HepG2 (cell line): ENCODE measurements at regions not wholly inside any gene's neighbourhood (a gene's known extent, or its start where the extent isn't known, plus 50 kb on each side); places are given as distances from the start of the nearest gene placed in this dataset.

Experiments used
- ATAC-seq: fragments of 200-7000 bp; cut with Tn5 transposase; 3 replicates; pipeline ENCODE4 v1.9.1; 2020; ENCODE audit warnings: mild to moderate bottlenecking, moderate library complexity
- BruUV-seq: library from RNA; stranded (reverse); fragments of 400-500 nt; replicated peaks from 2 replicates; lab custom pipeline; 2021; lab: Mats Ljungman, UMichigan
- CTCF ChIA-PET: fragments of 300-600 bp; formaldehyde crosslinking; extraction: SDS; loops from one replicate; lab custom pipeline; 2021; ENCODE audit warnings: low total read pairs, inconsistent platforms, low intra/inter-chr PET ratio; lab: Yijun Ruan, JAX
- POLR2A ChIA-PET: fragments of 350-600 bp; sonication (Branson Sonifier 250); formaldehyde crosslinking; loops from one replicate; lab custom pipeline; 2020; ENCODE audit warnings: antibody characterized with exemption, inconsistent platforms; lab: Yijun Ruan, JAX
- DNase-seq: peaks from one replicate; pipeline ENCODE4 v3.0.0-alpha.2; 2015; ENCODE audit warnings: low spot score
- FAIRE-seq: peaks from 3 replicates; lab custom pipeline; 2011; peaks lifted over from hg19 to GRCh38; lab: Jason Lieb, UNC
- H2AFZ ChIP-seq: one replicate; pipeline ENCODE4 v1.6.1; 2011; ENCODE audit warnings: low read length, inconsistent platforms
- H3K27ac ChIP-seq: fragments of 300-600 bp; 3 replicates; pipeline ENCODE4 v1.8.0; 2011; ENCODE audit warnings: mixed run types, mild to moderate bottlenecking, mixed read lengths, low read length, inconsistent platforms; ENCODE audit not compliant: insufficient read depth; ENCODE audit errors: extremely low read length
- H3K27me3 ChIP-seq, 2 experiments: fragments of 200-600 bp in 1 of 2; 2 replicates in 1 of 2; 3 replicates in 1 of 2; pipeline versions ENCODE4 v1.6.0 to v1.8.0; 2011; ENCODE audit warnings: low read length in 2 of 2, mild to moderate bottlenecking in 2 of 2, moderate library complexity in 2 of 2, inconsistent platforms in 1 of 2; ENCODE audit not compliant: insufficient read depth in 2 of 2, control insufficient read depth in 1 of 2
- H3K36me3 ChIP-seq, 2 experiments: fragments of 200-600 bp in 1 of 2; replicated peaks in 1 of 2; 2 replicates in 1 of 2; 3 replicates in 1 of 2; pipeline versions ENCODE4 v1.5.1 to v1.8.0; 2011; ENCODE audit warnings: low read length in 2 of 2, inconsistent platforms in 1 of 2; ENCODE audit not compliant: insufficient read depth in 2 of 2, control insufficient read depth in 1 of 2
- H3K4me1 ChIP-seq: 2 replicates; pipeline ENCODE4 v1.5.1; 2012; ENCODE audit warnings: low read length, inconsistent platforms; ENCODE audit not compliant: insufficient read depth
- H3K4me2 ChIP-seq: 2 replicates; pipeline ENCODE4 v1.6.0; 2011; ENCODE audit warnings: low read depth, low read length, inconsistent platforms
- H3K4me3 ChIP-seq, 3 experiments: fragments of 200-600 bp in 1 of 3; sonication (generic), shearing (Covaris generic) in 1 of 3; replicated peaks in 1 of 3; 2 replicates each; pipeline ENCODE4 v1.5.1; 2011 to 2016; ENCODE audit warnings: low read length in 3 of 3, inconsistent platforms in 2 of 3, low read depth in 2 of 3, mild to moderate bottlenecking in 2 of 3, control low read depth in 1 of 3, mixed read lengths in 1 of 3; ENCODE audit not compliant: insufficient read depth in 1 of 3
- H3K79me2 ChIP-seq: one replicate; pipeline ENCODE4 v1.6.1; 2011; ENCODE audit warnings: low read length, inconsistent platforms; ENCODE audit not compliant: insufficient read depth
- H3K9ac ChIP-seq: 2 replicates; pipeline ENCODE4 v1.6.0; 2011; ENCODE audit warnings: mild to moderate bottlenecking, low read depth, low read length, inconsistent platforms; ENCODE audit not compliant: insufficient read depth
- H3K9me3 ChIP-seq: 2 replicates; pipeline ENCODE4 v1.5.1; 2012; ENCODE audit warnings: mild to moderate bottlenecking, low read length
- H4K20me1 ChIP-seq: 2 replicates; pipeline ENCODE4 v1.6.0; 2011; ENCODE audit warnings: inconsistent platforms, mild to moderate bottlenecking, low read length, moderate library complexity; ENCODE audit not compliant: insufficient read depth
- ATRX ChIP-seq: sonication (generic); formaldehyde crosslinking; IDR thresholded peaks from 2 replicates; pipeline ENCODE4 v1.4.0; 2020; ENCODE audit warnings: missing genetic modification reagents, borderline replicate concordance
- CBX1 ChIP-seq: IDR thresholded peaks from one replicate; pipeline ENCODE4 v1.6.1; 2016; ENCODE audit warnings: antibody characterized with exemption, low read depth
- CBX5 ChIP-seq: sonication (generic); formaldehyde crosslinking; IDR thresholded peaks from 2 replicates; pipeline ENCODE4 v1.4.0; 2020; ENCODE audit warnings: missing genetic modification reagents, borderline replicate concordance
- CEBPZ ChIP-seq: IDR thresholded peaks from 2 replicates; pipeline ENCODE4 v1.6.1; 2012; ENCODE audit warnings: low read length, improper control_type of control experiment
- FOXK1 ChIP-seq: sonication (generic); formaldehyde crosslinking; IDR thresholded peaks from 2 replicates; pipeline ENCODE4 v1.4.0; 2020; ENCODE audit warnings: low read depth, missing genetic modification reagents, borderline replicate concordance
- HMGA1 ChIP-seq: sonication (generic); formaldehyde crosslinking; conservative IDR thresholded peaks from 2 replicates; pipeline ENCODE4 v1.4.0; 2020; ENCODE audit warnings: missing genetic modification reagents
- MYNN ChIP-seq: sonication (generic); formaldehyde crosslinking; IDR thresholded peaks from 2 replicates; pipeline ENCODE4 v1.4.0; 2020; ENCODE audit warnings: mild to moderate bottlenecking, low read depth, missing genetic modification reagents
- RARA ChIP-seq: IDR thresholded peaks from 2 replicates; pipeline ENCODE4 v1.6.1; 2016; ENCODE audit warnings: missing genetic modification reagents, missing compliant biosample characterization
- SSRP1 ChIP-seq: IDR thresholded peaks from 2 replicates; pipeline ENCODE4 v1.6.1; 2016; ENCODE audit warnings: control low read depth
- UBTF ChIP-seq: sonication (generic); formaldehyde crosslinking; IDR thresholded peaks from 2 replicates; pipeline ENCODE4 v1.4.0; 2020; ENCODE audit warnings: mild to moderate bottlenecking, missing genetic modification reagents
- ZNF576 ChIP-seq: sonication (generic); formaldehyde crosslinking; IDR thresholded peaks from 2 replicates; pipeline ENCODE4 v1.4.0; 2020; ENCODE audit warnings: mild to moderate bottlenecking, missing genetic modification reagents
- ZNF740 ChIP-seq: sonication (generic); formaldehyde crosslinking; IDR thresholded peaks from 2 replicates; pipeline ENCODE4 v1.4.0; 2020; ENCODE audit warnings: missing genetic modification reagents
- ZNF749 ChIP-seq: sonication (generic); formaldehyde crosslinking; IDR thresholded peaks from 2 replicates; pipeline ENCODE4 v1.8.0; 2022; ENCODE audit warnings: mild to moderate bottlenecking, missing genetic modification reagents, moderate library complexity, borderline replicate concordance
- WGBS: methylation state at CpG from one replicate; pipeline ENCODE4 v1.1.6; 2017; ENCODE audit warnings: low lambda C conversion rate; 5-methylcytosine and 5-hydroxymethylcytosine counted together
- in situ Hi-C: cut with HindIII; loops from 2 replicates; pipeline ENCODE4 v1.10.0; 2017; ENCODE audit warnings: low pct_unique_long_range_greater_than_20kb; ENCODE audit not compliant: extremely low pct_ligation_motif_present
- intact Hi-C: fragments of 100-400 bp; cut with micrococcal nuclease; formaldehyde crosslinking; loops from one replicate; pipeline ENCODE4 v1.10.0; 2022; ENCODE audit not compliant: unreplicated experiment

GRCh38 chrX:9171841-9172463, 138.0 kb upstream of the FAM9B start:
- Histone ChIP-seq H3K36me3 (no peaks in the 10 kb centered on the region), H3K9me3 (no peaks in the 10 kb centered on the region), H2AFZ (no peak overlapping the region), H3K4me3 (no peak overlapping the region), H3K27ac (no peak overlapping the region), H4K20me1 (no peaks in the 10 kb centered on the region), H3K27me3 (no peaks in the 10 kb centered on the region), H3K79me2 (no peaks in the 10 kb centered on the region), H3K9ac (no peak overlapping the region), H3K4me2 (no peak overlapping the region), H3K4me1 (no peaks in the 10 kb centered on the region)
- ATAC-seq (no peak), DNase-seq (no peak), FAIRE-seq (no peak)
- no peak for TF ChIP-seq CBX5 (CRISPR knock-in tag)
- no peak for TF ChIP-seq ZNF576 (CRISPR knock-in tag)
- no peak for TF ChIP-seq CBX1
- 3% methylated on average over 6 of the region's 7 CpGs for WGBS
- POLR2A ChIA-PET = no interaction called here
- intact Hi-C loops (no loop called here), in situ Hi-C loops (no loop called here)
- CTCF ChIA-PET = no interaction called here
- no TSS peak for BruUV-seq

GRCh38 chrX:9172464-9172850, 138.5 kb upstream of the FAM9B start:
- in situ Hi-C loops = no loop called here
- H3K4me2 ChIP-seq = no peak overlapping the region
- H4K20me1 ChIP-seq = no peaks in the 10 kb centered on the region
- H3K27me3 ChIP-seq = no peaks in the 10 kb centered on the region
- ATAC-seq (no peak), FAIRE-seq (no peak), DNase-seq (no peak)
- H3K4me3 ChIP-seq = no peak overlapping the region
- H2AFZ ChIP-seq = no peak overlapping the region
- ChIA-PET CTCF (no interaction called here), POLR2A (no interaction called here)
- whole genome bisulfite sequencing = 10% methylated on average over 6 of the region's 6 CpGs
- H3K4me1 ChIP-seq = no peaks in the 10 kb centered on the region
- no TSS peak for BruUV-seq
- H3K36me3 ChIP-seq = no peaks in the 10 kb centered on the region
- no peak overlapping the region for H3K9ac ChIP-seq
- intact Hi-C loops = no loop called here
- no peaks in the 10 kb centered on the region for H3K9me3 ChIP-seq
- H3K27ac ChIP-seq = no peak overlapping the region
- H3K79me2 ChIP-seq = no peaks in the 10 kb centered on the region
- TF ChIP-seq FOXK1 (CRISPR knock-in tag) (no peak), UBTF (CRISPR knock-in tag) (no peak), ZNF740 (CRISPR knock-in tag) (no peak), CEBPZ (no peak), ZNF749 (no peak), MYNN (no peak), SSRP1 (CRISPR knock-in tag) (no peak), ATRX (CRISPR knock-in tag) (no peak), RARA (no peak), HMGA1 (CRISPR knock-in tag) (no peak)
